Esophagus squamous epithelium (tissue), 4 donors: ENCODE measurements at regions not wholly inside any gene's neighbourhood (a gene's known extent, or its start where the extent isn't known, plus 50 kb on each side); places are given as distances from the start of the nearest gene placed in this dataset.

Experiments
- CTCF ChIP-seq, 6 experiments: fragments of 450-650 bp in 4 of 6; fragments of 200-600 bp in 2 of 6; sonication (generic) in 2 of 6; IDR thresholded peaks; one replicate each; pipeline ENCODE4 v1.5.1; 2016 to 2019; ENCODE audit warnings: antibody characterized with exemption in 6 of 6, mild to moderate bottlenecking in 4 of 6, moderate library complexity in 4 of 6
- POLR2A ChIP-seq, 4 donors: fragments of 450-650 bp; IDR thresholded peaks; one replicate each; pipeline ENCODE4 v1.6.1; 2017; ENCODE audit warnings: antibody characterized with exemption in 4 of 4, mild to moderate bottlenecking in 4 of 4, moderate library complexity in 3 of 4

GRCh38 chr4:175562111-175562510 is 250.0 kb downstream of the GPM6A start:
- TF ChIP-seq CTCF (IDR thresholded peaks at IDR 0.05) = no peak
- no peak for TF ChIP-seq POLR2A (IDR thresholded peaks at IDR 0.05)
